ENCODE measurements at regions not wholly inside any gene's neighbourhood (a gene's known extent, or its start where the extent isn't known, plus 50 kb on each side); places are given as distances from the start of the nearest gene placed in this dataset.
A peak's percentile ranks its signal among the peaks of the same experiment; 100 is the strongest.

DNA sequence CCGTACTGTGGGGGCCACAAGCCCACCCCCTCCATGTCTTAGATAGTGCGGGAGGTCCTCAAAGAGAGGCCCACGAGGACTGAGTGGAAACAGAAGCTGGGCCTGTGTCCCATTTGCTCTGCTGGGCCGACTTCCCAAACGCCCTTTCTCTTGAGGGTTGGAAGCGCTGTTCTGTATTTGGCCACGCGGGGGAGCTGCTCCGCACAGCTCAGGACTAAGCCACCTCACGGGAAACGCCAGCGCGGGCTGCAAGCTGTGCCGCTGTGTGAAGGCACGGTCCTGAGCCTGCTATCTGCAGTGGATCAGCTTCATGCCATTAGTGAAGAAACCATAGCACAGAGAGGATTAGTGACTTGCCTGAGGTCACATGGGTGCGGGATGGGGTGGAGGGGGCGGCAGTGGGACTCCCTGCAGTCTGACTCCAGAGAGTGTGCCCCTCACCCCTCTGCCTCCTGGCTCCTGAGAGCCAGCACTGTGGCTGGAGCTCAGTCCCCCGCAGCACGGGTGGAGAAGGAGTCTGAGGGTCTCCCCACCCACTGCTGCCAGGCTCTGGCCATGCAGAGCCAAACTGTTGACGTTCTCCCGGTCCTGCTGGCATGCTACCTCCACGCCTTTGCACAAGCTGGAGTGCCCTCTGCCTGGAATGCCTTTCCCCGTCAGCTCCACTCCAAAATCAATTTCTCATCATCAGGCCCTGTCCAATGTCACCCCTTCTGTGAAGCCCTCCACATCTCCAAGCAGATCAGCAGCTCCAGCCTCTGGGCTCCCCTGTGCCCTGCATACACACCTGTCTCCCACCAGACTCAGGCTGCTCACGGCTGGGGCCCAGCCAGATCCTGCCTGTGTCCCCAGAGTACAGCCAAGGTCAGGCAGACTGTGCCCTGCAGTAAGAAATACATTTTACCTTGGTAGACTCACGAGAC, 51.5 kb upstream of the LRRC32 start:
- DNase-seq, result peak; percentile 67

- DNase-seq, result no peak
Observed at GRCh38 chr11:76723142-76723541, 52.6 kb upstream of the LRRC32 start.

GRCh38 chr11:76723548-76723947, 53.0 kb upstream of the LRRC32 start:
- no peak for DNase-seq

DNA sequence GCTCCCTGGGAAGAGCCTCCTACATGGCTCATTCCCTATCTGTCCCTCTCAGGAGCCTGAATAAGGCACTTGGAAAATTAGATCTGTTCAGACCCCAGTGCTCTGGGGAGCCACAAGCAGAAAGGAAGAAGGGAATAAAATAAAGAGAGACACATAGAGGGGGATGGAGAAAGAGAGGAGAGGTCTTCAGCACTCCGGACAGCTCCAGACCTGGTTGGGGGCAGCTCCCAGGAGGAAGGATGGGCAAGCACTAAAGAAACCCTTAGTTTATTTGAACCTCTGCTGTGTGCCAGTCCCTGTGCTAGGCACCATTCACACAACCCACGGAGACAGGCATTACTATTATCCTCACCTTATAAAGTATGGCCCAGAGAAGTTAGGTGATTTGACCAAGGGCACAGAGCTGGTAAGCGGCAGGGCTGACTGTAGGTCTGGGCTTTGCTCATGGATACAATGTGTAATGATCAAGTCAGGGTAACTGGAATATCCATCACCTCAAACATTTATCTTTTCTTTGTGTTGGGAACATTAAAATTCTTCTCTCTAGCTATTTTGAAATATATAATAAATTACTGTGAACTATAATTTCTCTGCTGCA, 53.7 kb upstream of the LRRC32 start:
- no peak for DNase-seq

- DNase-seq, result no peak
Observed at GRCh38 chr11:76728227-76728626, 54.9 kb upstream of the TSKU start.

GRCh38 chr11:76728778-76729177, 54.4 kb upstream of the TSKU start:
- DNase-seq, result no peak

DNA sequence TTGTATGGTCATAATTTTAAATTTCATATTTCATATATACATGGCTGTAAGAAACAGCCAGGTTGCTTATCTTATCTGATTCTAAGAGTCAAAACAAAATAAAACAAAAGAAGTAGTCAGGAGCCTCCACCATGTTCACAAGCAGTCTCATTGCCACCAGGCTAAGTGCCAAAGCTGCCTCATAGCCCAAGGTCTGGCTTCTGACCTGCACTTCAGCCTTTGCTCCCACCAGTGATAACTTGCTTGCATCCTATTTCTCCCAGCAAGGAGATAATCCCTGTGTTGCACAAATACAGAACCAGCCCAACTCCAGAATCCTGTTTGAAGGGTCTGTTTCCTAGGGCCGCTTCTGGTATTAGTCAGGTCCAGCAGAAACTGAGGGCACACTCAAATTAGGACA, 53.9 kb upstream of the TSKU start:
- DNase-seq, result no peak

DNA sequence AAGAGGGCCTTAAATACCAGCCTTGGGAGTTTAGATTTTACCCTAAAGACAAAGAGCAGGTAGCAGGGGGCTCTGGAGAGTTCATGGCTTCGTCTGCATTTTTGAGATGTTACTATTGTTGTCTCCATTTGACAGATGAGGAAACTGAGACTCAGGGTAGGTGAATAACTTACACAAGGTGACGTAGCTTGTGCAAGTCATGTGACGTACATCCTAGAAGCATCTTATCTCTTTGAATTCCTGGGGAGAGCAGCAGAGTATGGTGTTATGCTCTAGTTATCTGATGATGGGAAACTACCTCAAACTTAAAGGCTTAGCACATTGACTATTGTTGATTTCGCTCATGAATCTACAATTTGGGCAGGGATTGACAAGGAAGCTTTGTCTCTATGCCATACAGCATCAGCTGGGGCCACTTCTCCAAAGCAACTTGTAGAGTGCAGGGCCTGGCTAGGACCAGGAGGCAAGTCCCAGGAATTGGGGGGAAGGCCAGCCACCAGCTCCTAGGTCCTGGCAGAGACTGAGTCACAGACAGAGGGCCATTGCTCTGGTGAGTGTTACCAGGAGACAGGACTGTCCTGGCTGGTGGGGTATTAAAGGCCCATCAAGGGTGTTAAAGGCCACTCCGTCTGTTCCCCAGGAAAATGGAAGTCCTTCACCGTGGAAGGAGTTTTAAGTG, 52.1 kb upstream of the TSKU start:
- no peak for DNase-seq

- no peak for DNase-seq
Observed at GRCh38 chr11:76732643-76733042, 50.5 kb upstream of the TSKU start.

All from CD4-positive, alpha-beta T cell treated with Interleukin-10 for 1 hour (primary cell).